DMS153 treated with DMSO at 0.1 percent for 48 hours (cell line): ENCODE measurements at regions not wholly inside any gene's neighbourhood (a gene's known extent, or its start where the extent isn't known, plus 50 kb on each side); places are given as distances from the start of the nearest gene placed in this dataset.

Experiments
- DNase-seq: peaks from one replicate; lab custom pipeline; 2025; ENCODE audit not compliant: unreplicated experiment; lab: John Stamatoyannopoulos, UW

DNA sequence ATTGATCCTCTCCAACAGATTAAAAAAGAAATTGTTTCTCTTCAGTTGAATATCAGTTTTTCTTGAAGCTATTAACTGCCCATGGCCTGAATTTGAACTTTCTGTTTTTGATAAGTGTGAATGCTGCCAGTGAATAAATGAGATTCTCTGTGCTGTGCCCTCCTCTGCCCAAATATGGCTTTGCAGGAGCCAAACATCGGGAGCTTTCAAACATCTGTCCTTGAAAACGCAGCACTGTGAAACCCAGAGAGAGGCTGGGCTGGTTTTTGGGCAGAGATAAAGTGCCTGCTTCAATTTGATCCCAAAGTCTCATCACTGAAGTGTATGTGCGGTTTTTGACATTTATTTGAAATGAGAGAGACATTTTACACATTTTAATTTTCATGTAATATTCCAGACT, 268.3 kb upstream of the SHH start:
- no peak for DNase-seq

DNA sequence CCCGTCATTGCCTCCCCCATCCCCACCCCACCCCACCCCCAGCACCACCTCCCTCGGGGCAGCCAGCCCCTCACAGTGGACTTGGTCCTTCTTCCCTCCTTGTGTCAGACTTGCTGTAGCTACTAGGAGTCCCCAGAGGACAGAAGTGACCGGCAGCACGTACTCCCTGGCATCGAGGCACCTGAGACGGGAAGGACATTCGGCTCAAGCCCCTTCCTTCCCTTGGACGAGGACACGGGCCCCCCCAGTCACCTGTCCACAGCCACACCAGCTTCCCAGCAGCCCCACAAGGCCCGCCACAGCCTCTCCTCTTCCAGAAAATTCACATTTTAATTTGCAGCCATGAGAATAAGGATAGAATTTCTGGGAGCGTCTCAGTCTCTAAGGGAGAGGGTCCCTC, 267.8 kb upstream of the SHH start:
- no peak for DNase-seq

DNA sequence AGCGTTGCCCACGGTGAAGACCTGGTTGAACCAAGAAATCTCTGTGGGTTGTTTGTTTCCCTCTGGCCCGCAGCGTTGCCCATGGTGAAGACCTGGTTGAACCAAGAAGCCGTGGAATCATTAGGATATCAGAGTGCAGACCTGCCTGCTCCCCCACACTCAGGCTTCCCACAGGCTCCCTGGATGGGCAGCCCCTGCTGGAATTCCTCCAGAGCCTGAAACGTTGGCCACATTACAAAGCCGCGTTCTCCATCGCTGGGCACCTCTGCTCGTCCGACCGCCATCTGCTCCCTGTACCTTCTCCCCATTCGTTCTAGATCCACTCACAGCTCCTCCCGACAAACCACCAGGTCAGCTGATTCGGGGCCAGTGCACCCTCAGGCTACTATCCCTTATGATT, 266.9 kb upstream of the SHH start:
- no peak for DNase-seq

DNA sequence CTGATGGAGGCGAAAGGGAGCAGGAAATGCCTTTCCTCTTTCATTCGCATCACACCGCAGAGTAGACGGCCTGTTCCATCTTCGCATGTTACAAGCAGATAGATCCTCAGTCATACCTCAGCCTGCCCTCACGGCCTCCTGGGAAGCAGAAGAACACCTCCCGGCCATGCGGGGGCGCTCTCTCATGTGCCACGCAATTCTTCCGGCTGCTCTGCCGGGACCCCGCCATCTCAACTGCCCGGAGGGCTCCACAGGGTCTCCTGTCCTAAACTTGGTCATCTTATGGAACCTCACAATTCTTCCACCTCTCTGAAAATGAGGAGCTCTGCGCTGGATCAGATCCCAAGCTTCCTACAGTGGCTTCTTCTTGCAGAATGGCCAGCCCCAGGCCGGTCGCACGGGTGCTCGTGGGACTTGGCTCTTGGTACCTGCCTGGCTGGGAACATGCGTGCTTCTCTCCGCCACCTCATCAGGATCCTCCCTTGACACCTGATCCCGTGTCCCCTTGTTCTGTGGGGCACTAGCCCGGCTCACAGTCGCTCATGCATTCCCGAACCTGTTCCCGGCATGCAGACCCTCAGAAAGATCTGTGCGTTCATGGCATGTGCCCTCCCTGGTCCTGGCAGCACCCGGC, 262.8 kb upstream of the SHH start:
- no peak for DNase-seq

DNA sequence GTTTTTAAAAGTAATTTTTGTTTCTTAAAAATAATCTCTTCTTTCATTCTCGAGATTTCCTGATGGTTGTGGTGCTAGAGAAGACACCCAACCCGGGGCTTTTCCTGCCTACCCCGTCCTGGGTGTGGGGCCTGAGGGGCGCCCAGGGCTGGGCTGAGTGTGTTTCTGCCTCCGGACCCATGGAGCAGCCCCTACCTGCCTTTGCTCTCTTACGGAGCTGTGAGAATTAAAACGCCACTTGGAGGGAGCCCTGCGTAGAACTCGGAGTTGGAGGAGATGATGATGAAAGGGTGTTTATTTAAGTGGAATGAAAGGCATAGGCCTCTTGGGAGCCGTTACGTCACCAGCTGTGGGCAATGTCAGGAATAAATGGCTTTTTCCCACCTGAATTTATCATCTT, 261.8 kb upstream of the SHH start:
- no peak for DNase-seq

DNA sequence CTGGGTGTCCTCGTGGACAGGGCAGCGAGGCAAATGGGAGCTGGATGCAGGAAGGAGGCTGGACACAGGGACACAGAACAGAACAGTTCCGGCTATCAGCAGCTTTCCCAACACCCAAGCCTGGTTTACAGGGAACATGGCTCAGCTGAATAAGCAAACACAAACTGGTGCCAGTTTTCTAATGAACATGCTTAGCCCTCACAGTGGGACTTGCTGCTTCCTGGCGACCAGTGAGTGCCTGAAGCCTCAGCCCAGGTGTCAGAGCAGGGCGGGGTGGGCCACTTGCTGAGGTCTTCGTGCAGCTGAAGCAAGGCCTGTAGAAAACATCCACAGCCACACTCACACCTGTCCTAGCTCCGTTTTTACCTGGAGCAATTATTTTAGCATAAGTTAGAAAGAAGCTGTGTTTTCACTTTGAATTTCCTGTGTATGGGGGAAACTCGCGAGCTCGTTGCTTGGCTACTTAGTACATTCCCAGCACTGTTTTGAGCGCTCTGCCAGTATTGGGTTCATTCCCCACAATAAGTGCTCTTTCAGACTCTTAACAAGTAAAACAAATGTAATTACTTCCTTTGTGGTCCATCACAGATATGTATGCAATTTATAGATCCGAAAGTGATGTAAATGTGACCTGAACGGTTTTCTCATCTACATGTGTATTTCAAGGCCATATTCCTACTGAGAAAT, 261.2 kb upstream of the SHH start:
- DNase-seq = no peak

DNA sequence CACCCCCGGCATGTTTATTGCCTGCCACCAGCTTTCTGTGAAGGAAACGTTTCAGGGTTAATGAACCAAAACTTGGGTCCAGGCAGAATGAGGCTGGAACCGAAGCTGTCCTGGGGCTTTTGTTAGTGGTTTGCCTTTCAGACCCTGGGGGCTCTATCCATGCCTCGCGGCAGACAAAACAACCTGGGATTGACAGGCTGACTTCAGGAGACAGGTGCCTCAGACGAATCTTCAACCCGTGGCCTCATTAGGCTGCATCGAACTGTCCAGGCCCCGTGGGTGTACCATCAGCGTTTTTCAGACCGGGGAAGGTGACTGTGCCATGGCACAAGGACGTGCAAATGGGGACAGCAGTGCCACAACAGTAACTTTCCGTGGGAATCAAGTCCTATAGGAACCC, 259.3 kb upstream of the SHH start:
- DNase-seq = no peak

DNA sequence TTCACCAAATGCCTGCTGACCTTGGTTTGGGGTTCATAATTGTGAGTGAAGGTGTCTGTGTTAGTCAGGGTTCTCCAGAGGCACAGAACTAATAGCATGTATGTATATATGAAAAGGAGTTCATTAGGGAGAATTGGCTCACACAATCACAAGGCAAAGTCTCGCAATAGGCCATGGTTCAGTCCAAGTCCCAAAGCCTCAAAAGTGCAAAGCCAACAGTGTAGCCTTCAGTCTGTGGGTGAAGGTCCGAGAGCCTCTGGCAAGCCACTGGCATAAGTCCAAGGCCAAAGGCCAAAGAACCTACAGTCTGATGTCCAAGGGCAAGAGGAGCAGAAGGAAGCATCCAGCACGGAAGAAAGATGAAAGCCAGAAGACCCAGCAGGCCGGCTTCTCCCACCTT, 257.6 kb upstream of the SHH start:
- DNase-seq = no peak

DNA sequence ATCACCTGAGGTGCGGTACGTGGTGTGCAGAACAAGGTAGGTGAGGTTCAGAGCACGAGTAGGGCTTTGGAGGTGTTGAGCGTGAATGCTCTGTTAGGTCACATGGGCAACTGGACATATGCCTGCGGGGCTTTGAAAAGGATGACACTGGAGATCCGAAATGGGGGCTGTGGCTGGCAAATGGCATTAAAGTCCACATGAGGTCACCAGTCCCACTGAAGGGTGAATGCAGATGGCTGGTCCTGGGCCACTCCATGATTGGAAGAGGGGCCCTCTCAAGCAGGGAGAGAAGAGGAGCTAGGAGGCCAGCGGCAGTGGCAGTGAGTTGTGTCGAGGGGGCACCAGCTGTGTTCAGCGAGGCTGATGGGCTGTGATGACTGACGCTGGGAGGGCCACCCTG, 254.9 kb upstream of the SHH start:
- DNase-seq = no peak

DNA sequence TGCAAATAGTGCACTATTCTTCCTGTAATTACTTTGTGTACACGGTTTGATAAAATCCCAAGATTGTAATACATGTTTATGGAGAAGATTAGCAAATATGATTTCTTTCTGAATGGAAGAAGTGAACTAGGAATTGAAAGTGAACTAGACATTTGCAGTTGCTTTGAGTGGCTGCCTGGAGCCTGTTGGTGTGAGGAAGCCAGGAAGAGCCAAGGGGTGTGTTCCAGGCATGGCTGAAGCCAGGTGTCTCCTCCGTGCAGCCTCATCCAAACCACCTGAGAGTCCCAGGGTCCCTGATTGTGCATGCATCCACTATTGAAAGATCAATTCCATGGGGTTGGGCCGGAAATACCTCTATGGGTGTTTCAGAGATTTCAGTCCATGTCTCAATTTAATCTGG, 253.1 kb upstream of the SHH start:
- no peak for DNase-seq

DNA sequence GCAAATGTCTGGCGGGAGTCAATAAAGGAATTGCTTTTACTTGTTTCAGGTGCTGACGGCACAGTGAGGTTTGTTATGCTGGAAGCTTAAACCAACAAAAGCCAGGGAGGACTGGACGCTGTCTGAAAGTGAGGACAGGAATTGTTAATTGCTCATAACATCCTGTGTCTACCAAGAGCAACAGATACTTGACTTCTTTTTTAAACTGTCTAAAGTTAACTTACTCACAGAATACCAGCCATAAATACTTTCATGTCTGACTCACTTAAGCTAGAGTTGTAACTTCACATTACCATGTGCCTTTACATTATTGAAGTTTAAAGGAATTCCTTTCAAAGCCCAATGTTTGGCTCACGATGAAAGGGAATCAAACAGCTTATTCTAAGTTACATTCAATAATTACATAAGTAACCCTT, 252.7 kb upstream of the SHH start:
- no peak for DNase-seq

DNA sequence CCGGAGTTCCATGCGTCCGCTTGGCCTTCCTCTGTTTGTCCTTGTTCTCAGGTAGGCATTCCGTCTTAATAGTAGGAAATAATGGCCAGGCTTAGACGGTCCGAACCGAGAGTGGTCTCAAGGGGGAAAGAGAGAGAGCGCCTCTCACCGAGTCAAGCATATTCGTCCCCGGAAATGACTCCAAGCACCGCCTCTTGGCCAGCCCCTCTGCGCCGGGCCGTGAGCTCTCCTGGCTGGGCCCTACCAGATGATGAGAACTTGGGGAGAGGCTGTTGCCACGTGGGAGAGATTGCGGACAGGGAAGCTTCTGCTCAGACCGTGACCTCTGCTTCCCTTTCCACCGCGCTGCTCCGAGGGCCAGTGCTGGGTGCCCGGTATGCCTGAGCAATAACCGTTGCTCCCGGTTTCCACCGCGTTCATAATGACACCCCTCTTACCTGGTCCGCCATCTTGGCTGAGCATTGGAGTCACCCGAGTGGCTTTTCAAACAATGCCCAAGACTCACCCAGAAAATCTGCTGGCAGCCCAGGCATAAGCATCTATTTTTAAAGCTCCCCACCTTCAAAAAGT, 251.1 kb upstream of the SHH start:
- no peak for DNase-seq

DNA sequence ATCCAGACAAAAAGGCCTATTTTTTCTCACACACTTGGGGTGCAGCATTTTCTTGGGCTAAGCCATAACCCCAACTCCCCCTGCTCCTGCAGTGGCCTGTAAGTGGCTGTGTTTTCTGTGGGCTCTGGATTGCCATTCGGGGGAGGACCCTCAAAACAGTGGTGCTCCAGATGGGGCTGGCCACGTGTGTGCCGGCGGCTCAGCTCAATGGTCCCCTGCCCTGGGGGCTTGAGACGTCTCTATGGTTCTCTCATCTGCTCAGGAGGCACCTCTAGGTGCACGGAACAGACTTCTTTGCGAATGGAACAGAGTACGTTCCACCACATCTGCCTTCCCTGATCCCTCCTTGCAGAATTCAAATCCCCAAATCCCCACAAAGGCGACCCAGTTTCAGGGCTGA, 250.0 kb upstream of the SHH start:
- no peak for DNase-seq

DNA sequence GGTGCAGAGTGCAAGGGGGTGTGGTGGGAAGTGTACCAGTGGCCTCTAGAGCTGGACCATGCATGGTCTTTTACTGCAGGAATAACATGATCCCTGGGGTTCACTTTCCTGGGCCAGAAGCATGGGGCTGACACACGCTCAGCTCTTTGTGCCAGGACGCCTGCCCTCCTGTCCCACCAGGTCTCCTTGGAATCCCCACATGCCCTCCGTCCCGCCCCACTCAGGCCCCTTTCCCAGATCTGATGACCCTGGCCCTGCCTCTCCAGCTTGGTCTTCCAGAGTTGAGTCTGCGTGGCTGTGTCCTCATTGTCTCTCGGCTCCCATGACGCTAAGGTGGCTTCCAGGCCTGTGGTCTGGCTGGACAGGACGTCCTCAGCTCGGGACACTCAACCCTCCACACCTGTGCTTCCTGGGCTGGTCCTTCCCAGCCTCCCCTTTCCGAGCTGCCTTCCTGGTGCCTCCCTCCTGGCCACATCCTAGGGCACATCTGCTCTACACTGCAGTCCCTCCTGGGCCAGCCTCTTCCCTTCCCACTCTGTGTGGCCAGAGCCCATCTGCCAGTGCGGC, 249.5 kb upstream of the SHH start:
- DNase-seq = no peak

DNA sequence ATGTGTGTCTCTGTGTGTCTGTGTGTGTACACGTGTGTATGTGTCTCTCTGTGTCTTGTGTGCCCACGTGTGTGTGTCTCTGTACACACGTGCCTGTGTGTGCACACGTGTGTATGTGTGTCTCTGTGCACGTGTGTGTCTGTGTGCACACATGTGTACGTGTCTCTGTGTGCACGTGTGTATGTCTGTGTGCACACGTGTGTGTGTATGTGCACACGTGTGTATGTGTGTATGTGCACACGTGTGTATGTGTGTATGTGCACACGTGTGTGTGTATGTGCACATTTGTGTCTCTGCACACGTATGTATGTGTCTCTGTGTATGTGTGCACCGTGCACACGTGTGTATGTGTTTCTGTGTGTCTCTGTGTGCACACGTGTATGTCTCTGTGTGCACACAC, 248.7 kb upstream of the SHH start:
- DNase-seq = no peak

DNA sequence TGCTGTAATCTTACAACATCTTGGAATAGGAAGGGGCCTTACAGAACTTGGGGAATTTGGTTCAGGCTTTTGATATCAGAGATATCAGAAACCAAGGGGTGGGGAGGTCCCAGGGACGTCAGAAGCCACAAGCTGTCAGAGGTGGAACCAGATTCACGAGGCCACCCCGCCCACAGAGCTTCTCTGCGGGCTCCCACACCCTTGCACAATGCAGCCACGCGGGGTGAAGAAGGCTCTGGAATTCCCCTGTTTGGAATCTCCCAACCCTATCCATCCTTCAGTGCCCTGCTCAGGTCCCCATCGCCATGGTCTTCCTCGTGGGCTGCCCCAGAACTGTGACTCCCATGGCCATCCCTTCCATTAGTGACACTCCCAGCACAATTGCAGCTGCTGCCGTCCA, 247.1 kb upstream of the SHH start:
- DNase-seq = no peak

DNA sequence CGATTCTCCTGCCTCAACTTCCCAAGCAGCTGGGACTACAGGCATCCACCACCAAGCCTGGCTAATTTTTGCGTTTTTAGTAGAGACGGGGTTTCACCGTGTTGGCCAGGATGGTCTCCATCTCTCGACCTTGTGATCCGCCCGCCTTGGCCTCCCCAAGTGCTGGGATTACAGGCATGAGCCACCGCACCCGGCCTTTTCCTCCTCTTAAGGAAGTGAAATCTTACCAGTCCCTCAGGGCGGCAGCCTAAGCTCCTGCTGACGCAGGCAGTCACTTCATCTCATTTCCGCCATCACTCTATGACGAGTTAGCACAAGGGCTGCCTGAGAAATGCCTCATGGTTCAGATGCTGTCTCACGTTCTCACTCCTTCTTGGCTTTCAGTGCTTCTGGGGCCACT, 246.0 kb upstream of the SHH start:
- no peak for DNase-seq

DNA sequence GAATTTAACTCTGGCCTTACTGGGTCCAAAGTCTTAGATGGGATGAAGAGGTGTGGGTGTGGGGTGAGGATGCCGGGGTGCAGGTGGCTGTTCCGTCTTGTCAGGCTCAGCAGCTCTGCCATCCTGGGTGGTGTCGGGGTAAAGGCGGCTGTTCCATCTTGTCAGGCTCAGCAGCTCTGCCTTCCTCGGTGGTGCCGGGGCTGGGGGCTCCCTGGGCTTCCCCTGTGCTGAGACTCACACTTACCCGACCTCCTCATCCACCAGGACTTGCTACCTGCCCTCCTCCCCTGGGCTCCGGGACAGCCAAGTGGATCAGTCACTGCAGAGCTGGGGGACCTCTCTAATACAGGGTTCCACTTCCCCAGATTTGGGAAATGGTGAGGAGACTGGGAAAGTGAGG, 244.3 kb upstream of the SHH start:
- DNase-seq = no peak

DNA sequence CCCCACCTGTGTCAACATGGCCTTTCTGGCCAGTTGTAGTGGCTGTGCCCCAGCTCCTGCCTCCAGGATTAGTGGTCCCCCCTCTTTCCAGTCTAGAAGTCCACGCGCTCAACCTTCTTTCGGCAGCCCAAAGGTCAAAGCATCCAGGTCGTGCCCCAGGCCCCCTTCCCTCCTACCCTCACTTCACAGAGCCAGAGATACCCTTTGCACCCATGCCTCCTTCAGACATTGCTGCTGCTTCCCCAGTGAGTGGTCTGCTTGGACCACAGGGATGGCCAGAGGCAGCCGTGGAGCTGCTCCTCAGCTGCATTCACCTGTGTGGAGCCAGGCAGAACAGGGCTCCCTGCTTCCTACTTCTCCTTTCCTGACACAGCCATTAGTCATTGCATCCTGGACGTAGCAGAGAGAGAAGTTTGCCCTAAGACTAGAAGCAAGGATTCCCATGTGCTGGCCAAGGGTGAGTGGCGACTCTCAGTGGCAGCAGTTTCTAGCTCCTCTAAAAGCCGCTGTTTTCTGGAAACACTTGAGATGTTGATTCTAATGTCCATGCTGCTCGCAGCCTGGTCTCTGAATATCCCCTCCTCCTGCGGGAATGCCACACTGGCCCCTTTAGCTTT, 243.1 kb upstream of the SHH start:
- no peak for DNase-seq

DNA sequence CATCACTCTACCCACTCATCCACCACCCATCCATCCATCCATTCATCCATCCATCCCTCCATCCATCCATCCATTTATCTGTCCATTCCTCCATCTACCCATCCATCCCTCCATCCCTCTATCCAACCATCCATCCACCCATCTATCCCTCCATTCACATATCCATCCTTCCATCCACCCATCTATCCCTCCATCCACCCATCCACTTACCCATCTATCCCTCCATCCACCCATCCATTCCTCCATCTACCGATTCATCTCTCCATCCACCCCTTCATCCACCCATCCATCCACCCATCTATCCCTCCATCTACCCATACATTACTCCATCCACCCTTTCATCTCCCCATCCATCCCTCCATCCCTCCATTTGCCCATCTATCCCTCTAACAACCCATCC, 239.6 kb upstream of the SHH start:
- no peak for DNase-seq

DNA sequence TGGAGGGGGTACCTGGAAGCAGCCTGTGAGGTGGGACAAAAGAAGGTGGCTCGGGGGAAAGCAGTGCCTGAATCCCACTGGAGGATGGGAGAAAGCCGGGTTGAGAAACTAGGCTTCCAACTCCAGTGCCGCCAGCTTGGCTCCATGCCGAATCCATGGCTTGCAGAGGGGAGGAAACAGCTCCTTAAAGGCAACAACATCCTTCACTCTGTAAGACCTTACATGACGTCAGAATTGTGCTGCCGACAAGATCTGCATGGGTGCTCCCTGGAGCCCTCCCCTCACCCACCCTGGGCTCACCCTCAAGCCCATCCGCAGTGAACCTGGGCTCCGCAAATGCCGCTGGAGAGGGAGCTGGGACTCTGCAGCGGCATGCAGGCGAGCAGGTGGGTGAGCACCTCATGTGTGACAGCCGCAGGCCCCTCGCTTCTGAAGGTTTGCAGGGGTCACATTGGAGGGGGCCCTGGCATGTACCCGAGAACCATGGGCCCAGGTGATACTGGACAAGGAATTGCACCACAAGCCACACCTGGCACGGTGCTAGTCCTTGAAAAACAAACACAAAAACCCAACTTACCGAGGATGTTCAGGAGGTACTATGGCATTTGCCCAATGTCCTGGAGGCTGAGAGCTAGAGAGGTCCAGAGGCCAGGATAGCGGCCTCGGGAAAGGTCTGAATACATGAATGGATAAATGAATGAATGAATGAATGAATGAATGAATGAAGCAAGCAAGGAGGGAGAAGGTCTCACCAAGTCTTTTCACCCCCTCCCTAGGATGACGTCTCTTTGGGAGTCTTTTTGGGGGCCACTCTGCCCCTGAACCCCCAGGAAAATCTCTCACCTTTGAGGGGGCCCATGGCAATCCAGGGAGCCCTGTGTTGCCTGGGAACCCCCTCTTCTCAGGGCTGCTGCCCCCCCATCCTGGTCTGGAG, 238.6 kb upstream of the SHH start:
- DNase-seq = no peak
